GM06990 (cell line): ENCODE measurements at regions not wholly inside any gene's neighbourhood (a gene's known extent, or its start where the extent isn't known, plus 50 kb on each side); places are given as distances from the start of the nearest gene placed in this dataset.
A peak's percentile ranks its signal among the peaks of the same experiment; 100 is the strongest.

Source experiments
- DNase-seq: peaks from one replicate; pipeline ENCODE4 v3.0.0-alpha.2; 2011; ENCODE audit not compliant: insufficient read length; ENCODE audit errors: extremely low read depth
- H3K27me3 ChIP-seq: replicated peaks from 2 replicates; pipeline ENCODE4 v1.6.0; 2011; ENCODE audit warnings: low read length; ENCODE audit not compliant: control insufficient read depth, insufficient read depth
- H3K36me3 ChIP-seq: 2 replicates; pipeline ENCODE4 v1.5.1; 2011; ENCODE audit warnings: low read length; ENCODE audit not compliant: control insufficient read depth, insufficient read depth
- H3K4me3 ChIP-seq: replicated peaks from 2 replicates; pipeline ENCODE4 v1.5.1; 2011; ENCODE audit warnings: low read depth, mild to moderate bottlenecking, control low read depth, low read length
- TF ChIP-seq, protein P1 (sequence below): IDR thresholded peaks from 2 replicates; pipeline ENCODE4 v1.5.1; 2011; ENCODE audit warnings: low read length, control low read depth, mild to moderate bottlenecking, inconsistent platforms; ENCODE audit not compliant: insufficient read depth, poor library complexity, severe bottlenecking

- DNase-seq, result no peak
- TF ChIP-seq, protein P1, sequence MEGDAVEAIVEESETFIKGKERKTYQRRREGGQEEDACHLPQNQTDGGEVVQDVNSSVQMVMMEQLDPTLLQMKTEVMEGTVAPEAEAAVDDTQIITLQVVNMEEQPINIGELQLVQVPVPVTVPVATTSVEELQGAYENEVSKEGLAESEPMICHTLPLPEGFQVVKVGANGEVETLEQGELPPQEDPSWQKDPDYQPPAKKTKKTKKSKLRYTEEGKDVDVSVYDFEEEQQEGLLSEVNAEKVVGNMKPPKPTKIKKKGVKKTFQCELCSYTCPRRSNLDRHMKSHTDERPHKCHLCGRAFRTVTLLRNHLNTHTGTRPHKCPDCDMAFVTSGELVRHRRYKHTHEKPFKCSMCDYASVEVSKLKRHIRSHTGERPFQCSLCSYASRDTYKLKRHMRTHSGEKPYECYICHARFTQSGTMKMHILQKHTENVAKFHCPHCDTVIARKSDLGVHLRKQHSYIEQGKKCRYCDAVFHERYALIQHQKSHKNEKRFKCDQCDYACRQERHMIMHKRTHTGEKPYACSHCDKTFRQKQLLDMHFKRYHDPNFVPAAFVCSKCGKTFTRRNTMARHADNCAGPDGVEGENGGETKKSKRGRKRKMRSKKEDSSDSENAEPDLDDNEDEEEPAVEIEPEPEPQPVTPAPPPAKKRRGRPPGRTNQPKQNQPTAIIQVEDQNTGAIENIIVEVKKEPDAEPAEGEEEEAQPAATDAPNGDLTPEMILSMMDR, result no peak
- Histone ChIP-seq H3K4me3 (no peak overlapping the region), H3K36me3 (no peaks in the 10 kb centered on the region), H3K27me3 (no peaks in the 10 kb centered on the region)
These were observed 494.0 kb upstream of the NR2F2 start for GRCh38 chr15:95836536-95836935.

GRCh38 chr15:95837341-95838004 is 493.0 kb upstream of the NR2F2 start:
- Histone ChIP-seq H3K36me3 (no peaks in the 10 kb centered on the region), H3K4me3 (no peak overlapping the region), H3K27me3 (no peaks in the 10 kb centered on the region)
- TF ChIP-seq, protein P1, result no peak
- no peak for DNase-seq

DNA sequence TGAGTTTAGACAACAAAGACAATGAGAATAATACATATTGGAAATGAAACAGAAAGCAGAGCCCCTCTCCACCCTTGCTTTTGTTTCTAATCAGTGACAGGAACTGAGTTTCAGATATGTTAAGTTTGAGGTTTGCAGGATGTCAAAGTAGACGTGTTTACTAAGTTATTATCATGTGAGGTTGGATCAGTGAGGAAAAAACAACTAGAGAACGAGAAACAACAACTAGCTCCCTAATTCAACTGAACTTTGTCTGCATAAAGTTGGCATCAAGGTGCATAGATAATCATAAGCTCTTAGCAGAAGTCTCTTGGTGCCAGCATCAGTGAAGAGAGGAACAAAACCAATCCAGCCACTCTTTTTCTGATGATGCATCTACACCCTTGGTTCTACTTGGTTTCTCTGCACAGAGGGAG is 491.1 kb upstream of the NR2F2 start:
- no peaks in the 10 kb centered on the region for H3K27me3 ChIP-seq

DNA sequence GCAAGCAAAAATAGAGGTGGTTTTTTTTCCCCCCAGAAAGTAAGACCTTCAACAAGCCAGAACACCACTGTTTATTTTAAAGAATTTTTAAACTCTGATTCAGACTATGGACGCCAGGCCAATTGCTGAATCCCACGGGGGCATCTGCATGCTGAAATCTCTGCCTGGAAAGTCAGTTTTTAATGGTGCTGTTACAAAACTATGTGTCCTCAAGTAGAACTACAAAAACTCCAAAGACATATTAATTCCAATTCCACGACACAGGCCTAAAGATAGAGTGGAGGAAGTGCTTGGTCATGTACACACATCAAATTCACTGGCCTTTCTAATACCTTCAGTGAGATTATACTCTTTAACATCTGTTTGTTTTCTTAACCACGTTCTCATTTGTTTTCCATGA is 490.5 kb upstream of the NR2F2 start:
- DNase-seq, result no peak
- TF ChIP-seq, protein P1, result no peak
- Histone ChIP-seq H3K36me3 (no peaks in the 10 kb centered on the region), H3K4me3 (no peak overlapping the region), H3K27me3 (no peaks in the 10 kb centered on the region)

More for the DNA sequence above, 491.1 kb upstream of the NR2F2 start:
- peak; percentile 20 for DNase-seq
- TF ChIP-seq, protein P1, result no peak
- no peak overlapping the region for H3K4me3 ChIP-seq
- no peaks in the 10 kb centered on the region for H3K36me3 ChIP-seq

- TF ChIP-seq, protein P1, result no peak
- Histone ChIP-seq H3K4me3 (no peak overlapping the region), H3K36me3 (no peaks in the 10 kb centered on the region), H3K27me3 (no peaks in the 10 kb centered on the region)
- DNase-seq, result no peak
These were observed 489.6 kb upstream of the NR2F2 start for GRCh38 chr15:95840855-95841254.

GRCh38 chr15:95842576-95842975 is 487.9 kb upstream of the NR2F2 start:
- no peaks in the 10 kb centered on the region for H3K36me3 ChIP-seq
- H3K4me3 ChIP-seq, result no peak overlapping the region
- H3K27me3 ChIP-seq, result no peaks in the 10 kb centered on the region
- DNase-seq, result no peak
- TF ChIP-seq, protein P1, result no peak
